Sciatic nerve (tissue), 2 donors: ENCODE measurements at regions not wholly inside any gene's neighbourhood (a gene's known extent, or its start where the extent isn't known, plus 50 kb on each side); places are given as distances from the start of the nearest gene placed in this dataset.

Experiments used
- ATAC-seq: fragments of 200-7000 bp; cut with Tn5 transposase; one replicate; pipeline ENCODE4 v1.9.1; 2020; ENCODE audit warnings: mild to moderate bottlenecking, moderate library complexity
- DNase-seq: peaks from one replicate; pipeline ENCODE4 v3.0.0-alpha.2; 2020; ENCODE audit warnings: low spot score
- intact Hi-C: fragments of 100-400 bp; cut with DNase I; formaldehyde crosslinking; loops from one replicate; pipeline ENCODE4 v1.14.2; 2022
- donor health status: DM: no; HTN: no; CAD: no.
- donor health status: DM: no; HTN: no; CAD: no.

DNA sequence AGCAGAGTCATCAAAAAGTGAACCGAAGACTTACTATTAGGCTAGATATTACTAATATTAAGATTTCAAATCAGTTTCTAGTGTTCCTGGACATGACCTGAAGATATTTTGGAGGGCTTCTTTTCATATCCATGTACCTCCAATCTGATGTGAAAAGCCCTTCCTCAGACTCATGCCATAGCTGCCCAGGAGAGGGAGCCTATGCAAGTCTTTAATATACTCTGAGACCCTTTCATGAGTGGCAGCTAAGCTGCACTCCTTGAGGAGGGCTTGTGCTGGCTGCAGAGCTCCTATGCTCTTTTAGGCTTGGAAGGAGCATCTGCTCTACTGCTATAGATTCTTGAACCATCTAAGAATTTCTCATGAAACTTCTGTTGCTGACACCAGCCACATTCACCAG is 715.3 kb downstream of the OLFM4 start:
- DNase-seq (no peak), ATAC-seq (no peak)
- intact Hi-C loops: no loop called here

- ATAC-seq (no peak), DNase-seq (no peak)
- intact Hi-C loops: no loop called here
Measured at GRCh38 chr13:53747825-53748224, 719.2 kb downstream of the OLFM4 start.

DNA sequence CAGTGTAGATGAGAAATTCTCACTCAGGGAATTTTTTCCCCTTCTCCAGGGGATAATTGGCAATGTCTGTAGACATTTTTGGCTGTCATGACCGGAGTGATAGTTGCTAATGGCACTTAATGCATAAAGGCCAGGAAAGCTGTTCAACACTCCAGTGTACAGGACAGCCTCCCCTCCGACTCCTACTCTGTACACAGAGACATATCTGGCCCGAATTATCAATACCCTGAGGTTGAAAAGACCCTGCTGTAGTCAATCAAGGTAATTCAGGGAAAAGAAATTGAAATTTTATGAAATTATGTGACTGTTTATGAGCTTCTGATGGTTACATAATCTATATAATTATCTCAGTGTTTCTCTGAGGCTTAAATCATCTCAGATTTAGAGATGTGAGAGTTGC is 720.7 kb downstream of the OLFM4 start:
- intact Hi-C loops: no loop called here
- DNase-seq: no peak
- ATAC-seq: no peak

- DNase-seq: no peak
- ATAC-seq: no peak
- intact Hi-C loops: no loop called here
Measured at GRCh38 chr13:53759016-53759415, 730.4 kb downstream of the OLFM4 start.

DNA sequence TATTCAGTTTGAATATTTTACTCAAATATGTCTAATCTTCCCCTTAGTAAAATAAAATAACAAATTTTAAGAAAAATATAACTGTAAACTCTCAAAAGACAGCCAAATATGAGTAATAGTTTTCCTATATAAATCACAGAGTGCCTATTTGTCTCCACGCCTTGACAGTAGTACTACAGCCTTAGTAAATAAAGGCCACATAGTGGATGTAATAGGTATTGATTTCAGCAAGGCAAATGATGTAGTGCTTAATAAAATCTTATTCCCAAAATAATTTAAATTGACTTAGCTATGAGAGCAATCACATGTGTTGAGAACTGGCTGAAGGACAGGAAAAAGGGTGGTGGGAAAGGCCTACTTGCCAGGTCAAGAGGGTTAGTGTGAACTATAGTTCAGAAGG is 747.2 kb downstream of the OLFM4 start:
- ATAC-seq: no peak
- intact Hi-C loops: no loop called here
- no peak for DNase-seq

DNA sequence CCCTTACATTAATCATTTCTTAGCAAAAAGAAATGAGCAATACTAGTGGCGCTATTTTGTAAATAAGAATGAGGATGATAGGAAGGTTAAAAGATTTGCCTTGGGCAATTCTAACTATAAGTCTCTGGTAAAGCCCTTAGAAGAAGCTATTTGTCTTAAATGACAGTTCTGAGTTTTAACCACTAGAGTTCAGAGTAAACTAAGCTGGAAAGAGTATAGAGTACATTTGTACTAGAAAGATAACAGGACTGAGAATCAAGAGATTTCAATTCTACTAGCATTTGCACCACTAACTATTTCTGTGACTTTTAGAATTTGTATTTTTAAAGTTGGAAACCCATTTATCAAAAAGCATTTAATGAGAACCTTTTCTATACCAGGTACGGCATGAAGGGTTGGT is 750.3 kb downstream of the OLFM4 start:
- ATAC-seq (no peak), DNase-seq (no peak)
- intact Hi-C loops: no loop called here

DNA sequence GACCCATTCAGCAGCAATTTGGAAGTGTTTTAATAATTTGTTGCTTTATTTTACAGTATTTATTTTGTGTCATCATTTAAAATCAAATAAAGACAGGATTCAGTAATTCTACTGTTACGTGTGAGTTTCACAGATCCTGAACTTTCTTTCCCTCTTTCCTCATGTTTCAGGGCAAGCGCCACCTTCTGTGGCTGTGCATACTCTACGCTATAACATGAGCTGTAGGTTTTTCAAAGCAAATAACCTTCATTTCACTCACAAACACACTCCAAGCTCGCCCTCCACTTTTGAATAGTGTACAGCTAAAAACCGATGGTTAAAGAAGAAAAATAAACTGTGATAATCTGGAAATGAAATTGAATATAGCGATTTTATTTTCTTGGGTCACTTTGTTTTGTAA is 753.3 kb downstream of the OLFM4 start:
- peak; percentile 10 for ATAC-seq
- intact Hi-C loops: no loop called here
- no peak for DNase-seq

DNA sequence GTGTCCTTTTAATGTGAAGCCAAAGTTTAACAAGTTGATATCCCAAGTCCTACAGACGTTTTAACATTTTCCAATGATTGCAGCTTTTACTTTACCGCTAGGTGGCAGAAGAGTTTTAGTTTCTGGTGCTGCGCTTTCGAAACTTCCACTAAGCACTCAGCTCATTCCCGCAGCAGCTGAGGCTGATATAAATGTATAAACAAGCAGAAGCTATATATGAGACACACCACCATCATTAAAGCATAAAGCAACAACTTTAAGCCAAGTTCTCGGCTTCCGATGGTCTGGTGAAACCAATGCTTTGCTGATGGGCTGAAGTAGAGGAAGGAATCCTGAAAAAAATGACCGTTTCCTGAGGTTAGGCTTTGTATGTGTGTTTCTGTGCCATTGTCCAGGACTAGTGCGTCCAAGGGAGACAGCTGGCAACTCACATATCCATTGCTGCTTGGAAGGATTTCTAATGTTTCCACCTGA is 753.9 kb downstream of the OLFM4 start:
- peak; percentile 71 for ATAC-seq
- intact Hi-C loops: no loop called here

DNA sequence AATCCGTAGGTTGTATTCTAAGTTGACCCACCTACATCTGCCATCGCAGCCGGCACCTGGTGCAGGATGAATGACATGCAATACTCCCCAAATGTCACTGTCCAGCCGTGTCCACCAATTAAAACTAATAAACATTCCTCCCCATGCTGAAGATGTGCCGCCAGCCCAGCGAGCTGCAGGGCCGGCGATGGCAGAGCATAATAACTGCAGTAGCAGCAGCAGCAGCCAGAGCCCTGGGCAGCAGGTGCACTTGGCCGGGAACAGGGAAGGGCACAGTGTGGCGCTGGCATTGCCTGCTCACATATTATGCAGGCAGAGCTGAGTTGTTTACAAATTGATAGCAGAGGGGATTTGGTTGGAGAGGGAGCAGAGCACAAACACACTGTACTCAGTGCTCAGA is 754.9 kb downstream of the OLFM4 start:
- DNase-seq (no peak), ATAC-seq (no peak)
- intact Hi-C loops: no loop called here

More for the DNA sequence above, 753.9 kb downstream of the OLFM4 start:
- no peak for DNase-seq

- intact Hi-C loops: no loop called here
- ATAC-seq (no peak), DNase-seq (no peak)
Measured at GRCh38 chr13:53788286-53788685, 759.7 kb downstream of the OLFM4 start.

DNA sequence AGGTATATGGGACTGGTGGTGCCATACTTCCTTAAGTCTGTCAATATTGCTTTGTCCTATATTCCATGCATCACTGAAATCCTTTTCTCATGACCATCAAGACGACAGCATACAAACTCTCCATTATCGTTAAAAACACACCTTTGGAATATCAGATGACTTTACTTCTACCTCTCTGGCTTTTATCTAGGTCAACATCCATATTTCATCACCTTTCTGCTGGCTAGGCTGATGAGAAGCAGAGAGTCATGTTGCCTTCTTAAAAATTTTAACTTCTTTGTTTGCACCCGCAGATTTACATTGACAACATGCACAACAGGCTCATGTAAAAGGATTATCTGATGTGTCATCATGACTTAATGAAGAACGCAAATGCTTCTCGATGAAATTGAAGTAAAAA is 771.4 kb downstream of the OLFM4 start:
- ATAC-seq: no peak
- intact Hi-C loops: no loop called here
- DNase-seq: no peak

DNA sequence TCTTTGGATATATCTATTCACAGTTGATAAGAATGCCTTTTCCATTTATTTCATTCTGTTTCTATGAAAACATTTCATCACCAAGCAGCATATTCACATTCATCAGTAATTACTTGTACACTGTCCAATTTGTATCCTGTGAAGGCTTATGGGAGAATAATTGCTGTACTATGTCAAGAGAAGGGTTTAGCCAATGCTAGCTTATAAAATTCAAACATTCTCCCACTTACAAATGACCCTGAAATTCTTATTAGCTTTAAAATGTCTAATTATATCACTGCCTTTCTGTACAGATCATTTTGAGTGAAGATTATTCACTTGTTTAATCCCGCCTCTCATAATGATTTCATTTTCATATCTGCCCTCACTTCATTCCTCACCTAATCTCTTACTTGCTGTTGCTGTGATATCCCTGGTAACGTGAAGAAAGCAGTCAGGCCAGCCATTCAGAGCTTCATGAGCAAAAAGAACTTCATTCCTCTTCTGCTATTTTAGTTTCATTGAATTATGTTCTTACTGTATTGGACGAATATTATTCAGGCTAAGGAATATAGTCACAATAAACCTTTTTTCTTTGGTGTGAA is 778.7 kb downstream of the OLFM4 start:
- ATAC-seq (no peak), DNase-seq (no peak)
- intact Hi-C loops: no loop called here

GRCh38 chr13:53821632-53822031 is 793.0 kb downstream of the OLFM4 start:
- no peak for ATAC-seq
- intact Hi-C loops: no loop called here
- no peak for DNase-seq

GRCh38 chr13:53822136-53822535 is 793.5 kb downstream of the OLFM4 start:
- intact Hi-C loops: no loop called here
- DNase-seq: no peak
- no peak for ATAC-seq

GRCh38 chr13:53839461-53839860 is 810.8 kb downstream of the OLFM4 start:
- ATAC-seq (no peak), DNase-seq (no peak)
- intact Hi-C loops: no loop called here

DNA sequence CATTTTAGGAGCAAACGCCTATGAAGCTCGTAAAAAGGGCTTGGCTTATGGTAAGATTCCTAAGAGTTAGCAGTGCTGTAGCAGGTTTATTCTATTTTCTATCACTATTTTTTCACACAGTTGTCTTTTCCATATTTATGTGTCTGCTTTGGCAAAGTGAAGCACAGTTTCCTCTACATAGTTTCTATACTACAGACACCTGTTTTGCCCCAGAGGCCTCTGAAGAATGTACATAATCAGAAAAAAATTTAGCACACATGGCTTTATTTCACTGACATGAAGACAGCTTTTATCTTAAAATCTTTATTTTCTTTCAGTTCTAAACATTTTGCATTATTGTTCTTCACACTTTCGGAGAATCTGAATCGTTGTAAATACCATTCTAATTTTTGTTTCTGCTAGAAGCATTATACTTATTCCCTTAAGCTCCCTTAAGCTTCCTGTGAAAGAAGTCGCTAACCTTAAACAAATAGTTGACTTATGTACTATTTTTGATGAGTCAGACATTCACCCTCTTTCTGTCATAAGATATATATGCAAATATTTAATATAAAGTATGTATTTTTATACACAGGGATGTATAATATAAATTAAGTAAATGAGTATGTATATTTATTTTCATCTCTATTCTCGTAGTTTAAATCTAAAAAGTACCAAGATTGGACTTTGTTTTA is 816.0 kb downstream of the OLFM4 start:
- intact Hi-C loops: no loop called here
- ATAC-seq: no peak

DNA sequence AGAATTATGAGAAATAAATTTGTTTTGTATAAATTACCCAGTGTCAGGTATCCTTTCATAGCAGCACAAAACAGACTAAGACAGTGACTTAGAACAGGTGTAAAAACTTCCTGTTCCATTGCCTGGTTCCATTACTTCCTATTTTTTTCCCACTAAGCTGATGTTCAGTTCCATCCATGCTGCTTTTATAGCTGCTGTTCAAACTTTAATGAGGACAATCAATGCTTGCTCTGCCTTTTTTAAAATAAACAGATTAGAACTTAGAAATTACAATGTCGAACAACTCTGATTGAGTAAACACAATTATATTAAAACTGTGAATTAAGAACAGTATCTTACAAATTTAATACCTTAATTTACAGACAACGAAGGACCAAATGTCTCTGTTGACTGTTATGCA is 818.9 kb downstream of the OLFM4 start:
- no peak for DNase-seq
- ATAC-seq: no peak
- intact Hi-C loops: no loop called here

More for the DNA sequence above, 816.0 kb downstream of the OLFM4 start:
- DNase-seq: no peak

GRCh38 chr13:53848366-53848961 is 819.9 kb downstream of the OLFM4 start:
- ATAC-seq (no peak), DNase-seq (no peak)
- intact Hi-C loops: no loop called here

GRCh38 chr13:53854321-53854720 is 825.7 kb downstream of the OLFM4 start:
- no peak for DNase-seq
- intact Hi-C loops: no loop called here
- no peak for ATAC-seq

DNA sequence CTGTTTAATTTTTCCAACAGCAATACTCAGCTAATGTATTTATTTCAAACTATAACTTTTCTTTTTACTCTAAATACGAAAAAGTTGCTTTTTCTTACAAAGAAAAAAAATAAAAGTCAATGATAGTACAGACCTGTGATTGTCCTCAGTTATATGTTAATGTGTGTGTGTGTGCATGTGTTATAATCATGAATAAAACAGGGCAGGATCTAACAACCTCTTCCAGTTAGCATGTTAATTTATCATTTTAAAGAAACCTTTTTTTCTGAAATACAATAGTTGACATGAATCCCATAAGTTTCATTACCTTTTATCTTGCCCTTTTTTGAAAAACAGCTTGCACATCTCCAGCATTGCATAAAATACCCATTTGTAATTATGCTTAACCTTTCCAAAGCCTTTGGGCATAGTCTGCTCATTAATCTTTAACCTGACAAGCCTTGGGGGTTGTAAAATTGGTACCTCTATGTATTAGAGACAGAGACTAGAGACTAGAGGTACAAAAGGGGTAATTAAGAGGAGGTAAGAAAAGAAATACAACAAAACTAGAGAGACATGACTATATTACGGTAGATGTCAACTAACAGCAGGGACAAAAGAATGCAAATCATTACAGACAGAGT is 828.1 kb downstream of the OLFM4 start:
- DNase-seq (no peak), ATAC-seq (no peak)
- intact Hi-C loops: no loop called here
